OCI-LY1 (cell line): ENCODE measurements at regions not wholly inside any gene's neighbourhood (a gene's known extent, or its start where the extent isn't known, plus 50 kb on each side); places are given as distances from the start of the nearest gene placed in this dataset.

Source experiments
- CTCF ChIP-seq: fragments of 200-600 bp; sonication (generic), shearing (Covaris generic); IDR thresholded peaks from 2 replicates; pipeline ENCODE4 v1.5.1; 2017; ENCODE audit warnings: mild to moderate bottlenecking, antibody characterized with exemption, low read length, moderate library complexity, mixed read lengths
- EZH2 ChIP-seq: fragments of 200-600 bp; sonication (generic), shearing (Covaris generic); IDR thresholded peaks from 2 replicates; pipeline ENCODE4 v1.8.0; 2017; ENCODE audit warnings: borderline replicate concordance, mixed run types, mild to moderate bottlenecking, antibody characterized with exemption, low read length, moderate library complexity, mixed read lengths

- TF ChIP-seq CTCF, result no peak
- TF ChIP-seq EZH2, result no peak
Observed at GRCh38 chr6:155867682-155868081, 412.0 kb upstream of the NOX3 start.
